ENCODE measurements at regions not wholly inside any gene's neighbourhood (a gene's known extent, or its start where the extent isn't known, plus 50 kb on each side); places are given as distances from the start of the nearest gene placed in this dataset.

DNA sequence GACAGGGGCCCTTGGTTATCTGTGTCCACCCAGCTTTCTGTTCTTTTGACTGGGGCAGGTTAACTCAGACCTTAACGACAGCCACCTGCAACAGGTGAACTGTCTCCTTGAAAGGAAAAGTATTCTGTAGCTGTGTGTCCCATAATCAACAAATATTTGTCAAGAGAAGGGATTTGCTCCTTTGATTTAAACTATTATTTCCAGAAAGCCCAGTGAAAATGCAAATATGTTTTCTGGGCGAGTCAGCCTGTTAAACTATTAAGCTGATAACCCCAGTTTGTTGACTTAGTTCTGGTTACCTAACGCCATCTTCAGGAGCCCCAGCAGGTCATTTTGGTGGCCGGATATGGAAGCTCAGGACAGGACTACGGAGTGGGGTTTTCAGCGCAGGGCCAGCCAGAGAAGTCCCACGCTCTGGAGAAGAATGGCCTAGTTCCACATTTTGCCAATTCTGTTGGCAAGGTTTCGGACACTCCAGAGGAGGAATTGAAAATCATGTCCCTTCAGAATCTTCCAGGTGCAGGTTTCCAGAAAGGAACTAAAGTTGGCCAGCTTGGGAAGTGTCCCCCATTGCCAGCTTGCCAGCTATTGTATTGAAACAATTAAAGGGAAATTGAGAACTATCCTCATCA lies 54.5 kb downstream of the ADRA2A start:
- H3K36me3 ChIP-seq, result no peaks in the 10 kb centered on the region
- intact Hi-C loops (cut with DNase I; ENCODE audit: low total_unique reads), result no loop called here
- H3K27me3 ChIP-seq, result no peaks in the 10 kb centered on the region
- H3K27ac ChIP-seq, result no peak overlapping the region
- H3K9me3 ChIP-seq, result no peaks in the 10 kb centered on the region
- H3K4me3 ChIP-seq, result no peak overlapping the region
- TF ChIP-seq POLR2A (IDR thresholded peaks at IDR 0.05), result no peak
- TF ChIP-seq, protein P1, sequence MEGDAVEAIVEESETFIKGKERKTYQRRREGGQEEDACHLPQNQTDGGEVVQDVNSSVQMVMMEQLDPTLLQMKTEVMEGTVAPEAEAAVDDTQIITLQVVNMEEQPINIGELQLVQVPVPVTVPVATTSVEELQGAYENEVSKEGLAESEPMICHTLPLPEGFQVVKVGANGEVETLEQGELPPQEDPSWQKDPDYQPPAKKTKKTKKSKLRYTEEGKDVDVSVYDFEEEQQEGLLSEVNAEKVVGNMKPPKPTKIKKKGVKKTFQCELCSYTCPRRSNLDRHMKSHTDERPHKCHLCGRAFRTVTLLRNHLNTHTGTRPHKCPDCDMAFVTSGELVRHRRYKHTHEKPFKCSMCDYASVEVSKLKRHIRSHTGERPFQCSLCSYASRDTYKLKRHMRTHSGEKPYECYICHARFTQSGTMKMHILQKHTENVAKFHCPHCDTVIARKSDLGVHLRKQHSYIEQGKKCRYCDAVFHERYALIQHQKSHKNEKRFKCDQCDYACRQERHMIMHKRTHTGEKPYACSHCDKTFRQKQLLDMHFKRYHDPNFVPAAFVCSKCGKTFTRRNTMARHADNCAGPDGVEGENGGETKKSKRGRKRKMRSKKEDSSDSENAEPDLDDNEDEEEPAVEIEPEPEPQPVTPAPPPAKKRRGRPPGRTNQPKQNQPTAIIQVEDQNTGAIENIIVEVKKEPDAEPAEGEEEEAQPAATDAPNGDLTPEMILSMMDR (IDR thresholded peaks at IDR 0.05), result no peak
- no peaks in the 10 kb centered on the region for H3K4me1 ChIP-seq
- DNase-seq, result no peak

DNA sequence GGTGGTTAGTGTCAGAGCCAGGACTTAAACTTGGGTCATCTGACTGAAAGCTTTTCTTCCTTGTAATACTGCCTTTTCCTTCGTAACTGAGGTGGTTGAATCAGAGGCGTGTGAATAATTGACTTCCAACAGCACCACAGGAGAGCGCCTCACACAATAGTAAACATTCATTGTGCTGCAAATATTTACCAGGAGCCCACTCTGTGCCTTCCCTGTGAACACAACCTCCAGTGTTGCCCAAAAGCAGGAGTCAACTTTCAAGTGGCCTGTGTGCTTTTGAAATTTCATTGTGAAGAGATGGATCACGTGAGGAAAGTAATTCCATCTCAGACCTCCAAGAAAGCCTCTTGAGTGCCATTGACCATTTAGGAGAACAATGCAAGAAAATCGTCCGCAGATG lies 60.2 kb downstream of the ADRA2A start:
- Histone ChIP-seq H3K27me3 (no peaks in the 10 kb centered on the region), H3K9me3 (no peaks in the 10 kb centered on the region), H3K27ac (no peak overlapping the region), H3K4me1 (no peaks in the 10 kb centered on the region), H3K4me3 (no peak overlapping the region), H3K36me3 (no peaks in the 10 kb centered on the region)
- TF ChIP-seq, protein P1 (IDR thresholded peaks at IDR 0.05), result no peak
- TF ChIP-seq POLR2A (IDR thresholded peaks at IDR 0.05), result no peak
- intact Hi-C loops (cut with DNase I; ENCODE audit: low total_unique reads), result no loop called here
- DNase-seq, result no peak

DNA sequence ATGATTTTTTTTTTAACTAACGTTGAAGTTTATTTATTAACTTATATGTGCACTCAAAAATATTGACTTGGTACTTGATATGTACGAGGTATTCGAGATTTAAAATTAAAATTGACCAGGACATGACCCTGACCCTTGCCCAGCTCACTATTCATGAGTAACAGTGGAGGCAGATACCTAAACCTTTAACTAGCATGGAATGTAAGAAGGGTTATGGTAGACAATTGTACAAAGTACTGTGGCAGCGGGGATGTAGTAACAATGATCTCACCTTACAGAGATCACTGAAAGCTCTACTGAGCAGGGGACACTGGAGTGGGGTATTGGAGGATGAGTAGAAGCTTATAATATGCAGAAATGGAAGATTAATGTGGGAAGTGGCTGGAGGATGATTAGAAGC lies 60.8 kb downstream of the ADRA2A start:
- no peaks in the 10 kb centered on the region for H3K9me3 ChIP-seq

DNA sequence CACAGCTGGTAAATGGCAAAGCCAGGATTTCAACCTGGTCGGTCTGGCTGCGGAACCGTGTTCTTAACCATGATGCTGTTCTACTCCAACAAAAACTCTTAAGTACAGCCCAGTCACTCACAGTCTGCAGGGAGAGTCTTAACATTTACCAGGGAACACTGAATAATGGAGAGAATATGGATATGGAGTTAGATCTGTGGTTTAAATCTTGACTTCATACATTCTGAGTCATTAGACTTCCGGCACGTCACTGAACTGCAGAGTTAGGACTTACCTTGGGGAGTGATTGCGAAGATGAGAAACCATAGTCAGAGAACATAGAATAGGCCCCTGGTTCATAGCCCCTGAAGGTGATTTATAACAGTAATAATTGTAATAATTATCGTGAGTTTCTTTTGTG lies 61.7 kb downstream of the ADRA2A start:
- Histone ChIP-seq H3K9me3 (no peaks in the 10 kb centered on the region), H3K27me3 (no peaks in the 10 kb centered on the region), H3K27ac (no peak overlapping the region), H3K4me3 (no peak overlapping the region), H3K4me1 (no peaks in the 10 kb centered on the region), H3K36me3 (no peaks in the 10 kb centered on the region)
- TF ChIP-seq, protein P1 (IDR thresholded peaks at IDR 0.05), result no peak
- no peak for TF ChIP-seq POLR2A (IDR thresholded peaks at IDR 0.05)
- intact Hi-C loops (cut with DNase I; ENCODE audit: low total_unique reads), result no loop called here
- no peak for DNase-seq

More for the DNA sequence above, 60.8 kb downstream of the ADRA2A start:
- Histone ChIP-seq H3K4me1 (no peaks in the 10 kb centered on the region), H3K27me3 (no peaks in the 10 kb centered on the region), H3K4me3 (no peak overlapping the region), H3K36me3 (no peaks in the 10 kb centered on the region), H3K27ac (no peak overlapping the region)
- intact Hi-C loops (cut with DNase I; ENCODE audit: low total_unique reads), result no loop called here
- no peak for DNase-seq
- no peak for TF ChIP-seq POLR2A (IDR thresholded peaks at IDR 0.05)
- TF ChIP-seq, protein P1 (IDR thresholded peaks at IDR 0.05), result no peak

DNA sequence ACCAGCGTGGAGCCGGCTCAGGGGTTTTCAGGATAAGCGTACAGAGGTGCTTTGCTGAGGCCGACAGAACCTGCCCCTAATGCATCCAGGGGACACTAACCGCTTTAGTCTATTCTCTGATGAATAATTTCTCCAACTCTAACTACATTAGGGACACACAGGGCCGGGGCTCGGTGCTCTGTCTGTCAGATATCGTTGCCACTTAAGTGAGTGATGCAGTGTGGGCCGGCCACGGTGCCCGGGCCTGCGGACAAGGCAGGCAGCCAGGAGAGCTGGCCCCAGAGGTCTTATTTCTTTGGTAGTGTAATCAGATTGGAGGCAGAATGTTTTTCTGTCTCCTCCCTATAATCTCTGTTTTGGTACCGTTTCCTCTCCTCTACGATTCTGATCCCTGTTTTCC lies 62.7 kb downstream of the ADRA2A start:
- DNase-seq, result no peak
- H3K4me3 ChIP-seq, result no peak overlapping the region
- H3K27ac ChIP-seq, result no peak overlapping the region
- TF ChIP-seq, protein P1 (IDR thresholded peaks at IDR 0.05), result no peak
- no peak for TF ChIP-seq POLR2A (IDR thresholded peaks at IDR 0.05)
- no peaks in the 10 kb centered on the region for H3K36me3 ChIP-seq
- H3K27me3 ChIP-seq, result no peaks in the 10 kb centered on the region
- intact Hi-C loops (cut with DNase I; ENCODE audit: low total_unique reads), result no loop called here
- no peaks in the 10 kb centered on the region for H3K9me3 ChIP-seq
- no peaks in the 10 kb centered on the region for H3K4me1 ChIP-seq
